NCI-H2227 treated with DMSO at 0.1 percent for 48 hours (cell line): ENCODE measurements at regions not wholly inside any gene's neighbourhood (a gene's known extent, or its start where the extent isn't known, plus 50 kb on each side); places are given as distances from the start of the nearest gene placed in this dataset.

Experiments
- DNase-seq: peaks from one replicate; lab custom pipeline; 2025; lab: John Stamatoyannopoulos, UW

- no peak for DNase-seq
These were observed 592.6 kb downstream of the SLC4A3 start for GRCh38 chr2:220220009-220220408.

GRCh38 chr2:220221992-220222391, 594.6 kb downstream of the SLC4A3 start:
- DNase-seq: no peak

GRCh38 chr2:220224691-220225543, 597.5 kb downstream of the SLC4A3 start:
- no peak for DNase-seq

GRCh38 chr2:220226076-220226475, 598.6 kb downstream of the SLC4A3 start:
- no peak for DNase-seq

- no peak for DNase-seq
These were observed 599.1 kb downstream of the SLC4A3 start for GRCh38 chr2:220226546-220226945.

- DNase-seq: no peak
These were observed 600.0 kb downstream of the SLC4A3 start for GRCh38 chr2:220227266-220227920.

- DNase-seq: no peak
These were observed 601.0 kb downstream of the SLC4A3 start for GRCh38 chr2:220228310-220229006.

GRCh38 chr2:220240641-220241040, 613.2 kb downstream of the SLC4A3 start:
- no peak for DNase-seq

- no peak for DNase-seq
These were observed 614.0 kb downstream of the SLC4A3 start for GRCh38 chr2:220241423-220241822.

- DNase-seq: no peak
These were observed 616.1 kb downstream of the SLC4A3 start for GRCh38 chr2:220243571-220243970.

GRCh38 chr2:220246386-220246785, 619.0 kb downstream of the SLC4A3 start:
- no peak for DNase-seq

GRCh38 chr2:220247588-220248350, 620.3 kb downstream of the SLC4A3 start:
- no peak for DNase-seq

- DNase-seq: no peak
These were observed 632.2 kb downstream of the SLC4A3 start for GRCh38 chr2:220259662-220260061.

GRCh38 chr2:220263300-220263699, 635.9 kb downstream of the SLC4A3 start:
- DNase-seq: no peak

GRCh38 chr2:220269367-220269766, 641.9 kb downstream of the SLC4A3 start:
- peak; percentile 13 for DNase-seq

- DNase-seq: no peak
These were observed 643.1 kb downstream of the SLC4A3 start for GRCh38 chr2:220270481-220271070.

GRCh38 chr2:220272656-220273055, 645.2 kb downstream of the SLC4A3 start:
- no peak for DNase-seq

GRCh38 chr2:220273082-220273481, 645.7 kb downstream of the SLC4A3 start:
- DNase-seq: no peak

- DNase-seq: no peak
These were observed 648.0 kb downstream of the SLC4A3 start for GRCh38 chr2:220275454-220275853.

- no peak for DNase-seq
These were observed 649.5 kb downstream of the SLC4A3 start for GRCh38 chr2:220276741-220277444.

- no peak for DNase-seq
These were observed 650.1 kb downstream of the SLC4A3 start for GRCh38 chr2:220277445-220277975.
